MM.1S (cell line): ENCODE measurements at regions not wholly inside any gene's neighbourhood (a gene's known extent, or its start where the extent isn't known, plus 50 kb on each side); places are given as distances from the start of the nearest gene placed in this dataset.
"Not testable (repeated sequence)": the region's sequence is repeated elsewhere in the genome, so short reads cannot be mapped to it uniquely, and the experiment has no call there.

ENCODE experiments used
- DNase-seq: peaks from one replicate; pipeline ENCODE4 v3.0.0-alpha.2; 2015
- H2AFZ ChIP-seq: fragments of 300-600 bp; sonication (generic); 2 replicates; pipeline ENCODE4 v1.6.0; 2016; ENCODE audit warnings: antibody characterized with exemption, low read length
- H3F3A ChIP-seq: fragments of 300-600 bp; sonication (generic); 2 replicates; pipeline ENCODE4 v1.6.1; 2016; ENCODE audit warnings: mild to moderate bottlenecking, antibody characterized with exemption, low read length, moderate library complexity, mixed read lengths; ENCODE audit not compliant: insufficient read depth
- H3K27ac ChIP-seq: fragments of 300-600 bp; sonication (generic); 2 replicates; pipeline ENCODE4 v1.5.1; 2016; ENCODE audit warnings: mild to moderate bottlenecking, low read length
- H3K27me3 ChIP-seq: fragments of 300-600 bp; sonication (generic); replicated peaks from 2 replicates; pipeline ENCODE4 v1.6.0; 2016; ENCODE audit warnings: low read length; ENCODE audit not compliant: insufficient read depth
- H3K36me3 ChIP-seq: fragments of 300-600 bp; sonication (generic); replicated peaks from 2 replicates; pipeline ENCODE4 v1.6.1; 2016; ENCODE audit warnings: mild to moderate bottlenecking, low read length, mixed read lengths; ENCODE audit not compliant: insufficient read depth
- H3K4me1 ChIP-seq: fragments of 300-600 bp; sonication (generic); 2 replicates; pipeline ENCODE4 v1.6.1; 2016; ENCODE audit warnings: low read length, mixed read lengths
- H3K4me2 ChIP-seq: fragments of 300-600 bp; sonication (generic); 2 replicates; pipeline ENCODE4 v1.6.0; 2016; ENCODE audit warnings: low read depth, low read length
- H3K4me3 ChIP-seq: fragments of 300-600 bp; sonication (generic); 2 replicates; pipeline ENCODE4 v1.5.1; 2016; ENCODE audit warnings: low read length, mixed read lengths
- H3K79me2 ChIP-seq: fragments of 300-600 bp; sonication (generic); 2 replicates; pipeline ENCODE4 v1.6.1; 2016; ENCODE audit warnings: mixed run types, low read length, mixed read lengths
- H3K9ac ChIP-seq: fragments of 300-600 bp; sonication (generic); 2 replicates; pipeline ENCODE4 v1.6.1; 2016; ENCODE audit warnings: low read length, mixed read lengths
- H3K9me2 ChIP-seq: fragments of 300-600 bp; sonication (generic); replicated peaks from 2 replicates; pipeline ENCODE4 v1.6.1; 2016; ENCODE audit warnings: mild to moderate bottlenecking, low read length, mixed read lengths; ENCODE audit not compliant: insufficient read depth
- H3K9me3 ChIP-seq: fragments of 300-600 bp; sonication (generic); replicated peaks from 2 replicates; pipeline ENCODE4 v1.6.1; 2016; ENCODE audit warnings: mild to moderate bottlenecking, low read length, mixed read lengths; ENCODE audit not compliant: insufficient read depth
- H4K20me1 ChIP-seq: fragments of 300-600 bp; sonication (generic); 2 replicates; pipeline ENCODE4 v1.6.1; 2016; ENCODE audit warnings: mild to moderate bottlenecking, low read length, moderate library complexity, mixed read lengths; ENCODE audit not compliant: insufficient read depth
- EZH2 ChIP-seq: fragments of 300-600 bp; sonication (generic); optimal IDR thresholded peaks from 2 replicates; pipeline ENCODE3; 2017; ENCODE audit warnings: low read depth, mild to moderate bottlenecking, antibody characterized with exemption, low read length, mixed read lengths
- EZH2phosphoT487 ChIP-seq: fragments of 300-600 bp; sonication (generic); IDR thresholded peaks from 2 replicates; pipeline ENCODE4 v1.6.1; 2018; ENCODE audit warnings: antibody characterized with exemption, low read length
- TF ChIP-seq, protein P1 (sequence below): fragments of 300-600 bp; sonication (generic); IDR thresholded peaks from 2 replicates; pipeline ENCODE4 v1.5.1; 2016; ENCODE audit warnings: antibody characterized with exemption, low read length, mixed read lengths

DNA sequence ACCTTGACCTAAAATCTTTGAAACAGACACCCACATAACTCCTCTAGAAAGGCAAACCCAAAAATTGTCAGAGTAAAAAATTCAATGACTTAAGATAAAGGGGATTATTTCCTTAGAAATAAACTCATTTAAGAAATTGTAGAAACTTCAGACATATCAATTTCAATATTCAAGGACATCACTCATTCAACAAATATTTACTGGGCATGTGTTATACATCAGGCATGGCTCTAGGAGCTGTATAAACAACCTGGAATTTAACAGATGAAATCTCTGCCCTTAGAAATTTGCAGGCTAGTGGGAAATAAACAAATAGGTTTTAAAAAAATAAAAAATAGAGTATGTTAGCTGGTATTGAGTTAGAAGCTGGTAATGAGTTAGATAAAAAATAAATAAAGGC lies 84.0 kb upstream of the LSM14A start:
- Histone ChIP-seq H3K9ac (no peak overlapping the region), H3K4me1 (no peaks in the 10 kb centered on the region), H3K36me3 (no peaks in the 10 kb centered on the region), H3K4me2 (no peak overlapping the region), H3K9me2 (no peaks in the 10 kb centered on the region), H3F3A (no peaks in the 10 kb centered on the region), H3K27ac (no peak overlapping the region), H3K27me3 (peaks cover 50% of the 10 kb centered on the region), H2AFZ (no peak overlapping the region), H4K20me1 (no peaks in the 10 kb centered on the region), H3K79me2 (no peaks in the 10 kb centered on the region), H3K4me3 (no peak overlapping the region), H3K9me3 (no peaks in the 10 kb centered on the region)
- TF ChIP-seq, protein P1, sequence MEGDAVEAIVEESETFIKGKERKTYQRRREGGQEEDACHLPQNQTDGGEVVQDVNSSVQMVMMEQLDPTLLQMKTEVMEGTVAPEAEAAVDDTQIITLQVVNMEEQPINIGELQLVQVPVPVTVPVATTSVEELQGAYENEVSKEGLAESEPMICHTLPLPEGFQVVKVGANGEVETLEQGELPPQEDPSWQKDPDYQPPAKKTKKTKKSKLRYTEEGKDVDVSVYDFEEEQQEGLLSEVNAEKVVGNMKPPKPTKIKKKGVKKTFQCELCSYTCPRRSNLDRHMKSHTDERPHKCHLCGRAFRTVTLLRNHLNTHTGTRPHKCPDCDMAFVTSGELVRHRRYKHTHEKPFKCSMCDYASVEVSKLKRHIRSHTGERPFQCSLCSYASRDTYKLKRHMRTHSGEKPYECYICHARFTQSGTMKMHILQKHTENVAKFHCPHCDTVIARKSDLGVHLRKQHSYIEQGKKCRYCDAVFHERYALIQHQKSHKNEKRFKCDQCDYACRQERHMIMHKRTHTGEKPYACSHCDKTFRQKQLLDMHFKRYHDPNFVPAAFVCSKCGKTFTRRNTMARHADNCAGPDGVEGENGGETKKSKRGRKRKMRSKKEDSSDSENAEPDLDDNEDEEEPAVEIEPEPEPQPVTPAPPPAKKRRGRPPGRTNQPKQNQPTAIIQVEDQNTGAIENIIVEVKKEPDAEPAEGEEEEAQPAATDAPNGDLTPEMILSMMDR = no peak
- TF ChIP-seq EZH2 (no peak), EZH2phosphoT487 (no peak)
- no peak for DNase-seq

DNA sequence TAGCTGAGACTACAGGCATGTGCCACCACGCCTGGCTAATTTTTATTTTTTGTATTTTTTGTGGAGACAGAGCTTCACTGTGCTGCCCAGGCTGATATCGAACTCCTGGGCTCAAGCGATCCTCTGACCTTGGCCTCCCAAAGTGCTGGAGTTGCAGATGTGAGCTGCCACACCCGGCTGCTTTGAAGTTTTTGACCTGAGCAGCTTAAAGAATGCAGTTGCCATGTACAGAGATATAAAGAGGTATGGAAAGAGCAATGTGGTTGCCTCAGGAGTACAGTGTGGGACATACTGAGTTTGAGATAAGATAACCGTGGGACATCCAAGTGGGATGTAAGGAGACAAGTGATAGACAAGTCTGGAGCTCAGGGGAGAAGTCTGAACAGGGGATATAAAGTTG lies 82.7 kb upstream of the LSM14A start:
- Histone ChIP-seq H3K9me3 (no peaks in the 10 kb centered on the region), H3K36me3 (no peaks in the 10 kb centered on the region), H3K9me2 (no peaks in the 10 kb centered on the region), H3K4me1 (no peaks in the 10 kb centered on the region), H3K79me2 (no peaks in the 10 kb centered on the region), H4K20me1 (no peaks in the 10 kb centered on the region), H3F3A (no peaks in the 10 kb centered on the region), H3K27me3 (peaks cover 38% of the 10 kb centered on the region), H2AFZ (no peak overlapping the region), H3K9ac (no peak overlapping the region), H3K27ac (no peak overlapping the region), H3K4me3 (no peak overlapping the region), H3K4me2 (no peak overlapping the region)
- no peak for TF ChIP-seq EZH2
- TF ChIP-seq EZH2phosphoT487 = no peak
- TF ChIP-seq, protein P1 = no peak
- no peak for DNase-seq

DNA sequence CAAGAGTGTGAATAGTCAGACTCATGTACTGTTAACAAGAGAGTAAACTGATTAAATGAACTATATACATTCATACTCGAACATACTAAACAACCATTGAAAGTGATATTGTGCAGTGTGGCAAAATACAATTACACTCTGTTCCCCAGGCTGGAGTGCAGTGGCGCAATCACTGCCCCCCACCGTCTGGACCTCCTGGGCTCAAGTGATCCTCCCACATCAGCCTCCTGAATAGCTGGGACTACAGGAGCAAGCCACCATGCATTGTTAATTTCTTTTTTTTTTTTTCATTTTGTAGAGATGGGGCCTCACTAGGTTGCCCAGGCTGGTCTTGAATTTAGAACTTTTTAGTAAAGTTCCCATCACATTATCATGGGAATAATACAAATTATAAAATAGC lies 77.3 kb upstream of the LSM14A start:
- Histone ChIP-seq H4K20me1 (no peaks in the 10 kb centered on the region), H3K4me3 (no peak overlapping the region), H3K27me3 (peaks cover 17% of the 10 kb centered on the region; the same call in 1 of the 2 replicates), H2AFZ (no peak overlapping the region), H3K4me2 (no peak overlapping the region), H3F3A (no peaks in the 10 kb centered on the region), H3K79me2 (no peaks in the 10 kb centered on the region), H3K4me1 (no peaks in the 10 kb centered on the region), H3K9me2 (no peaks in the 10 kb centered on the region), H3K36me3 (no peaks in the 10 kb centered on the region), H3K9ac (no peak overlapping the region), H3K27ac (no peak overlapping the region), H3K9me3 (no peaks in the 10 kb centered on the region)
- no peak for DNase-seq
- TF ChIP-seq EZH2 = no peak
- TF ChIP-seq, protein P1 = no peak
- no peak for TF ChIP-seq EZH2phosphoT487

DNA sequence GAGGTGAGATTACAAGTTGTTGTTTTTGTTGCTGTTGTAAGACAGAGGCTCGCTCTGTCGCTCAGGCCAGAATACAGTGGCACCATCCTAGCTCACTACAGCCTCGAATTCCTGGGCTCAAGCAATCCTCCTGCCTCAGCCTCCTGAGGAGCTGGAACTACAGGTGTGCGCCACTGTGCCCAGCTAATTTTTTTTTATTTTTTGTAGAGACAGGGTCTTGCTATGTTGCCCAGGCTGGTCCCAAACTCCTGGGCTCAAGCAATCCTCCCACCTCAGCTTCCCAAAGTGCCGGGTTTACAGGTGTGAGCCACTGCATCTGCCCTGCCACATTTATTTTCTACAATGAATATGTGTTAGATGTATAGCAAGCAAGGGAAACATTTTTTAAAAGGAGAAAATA lies 76.9 kb upstream of the LSM14A start:
- H4K20me1 ChIP-seq, H3K4me1 ChIP-seq, H3K9me3 ChIP-seq, H2AFZ ChIP-seq, H3K79me2 ChIP-seq, H3K4me3 ChIP-seq, DNase-seq, H3K4me2 ChIP-seq, H3K9me2 ChIP-seq, H3K27ac ChIP-seq, H3K36me3 ChIP-seq, H3K9ac ChIP-seq, H3F3A ChIP-seq: not testable (repeated sequence)
- peaks cover 20% of the 10 kb centered on the region; the same call in 1 of the 2 replicates for H3K27me3 ChIP-seq
